ENCODE measurements at regions not wholly inside any gene's neighbourhood (a gene's known extent, or its start where the extent isn't known, plus 50 kb on each side); places are given as distances from the start of the nearest gene placed in this dataset.
A peak's percentile ranks its signal among the peaks of the same experiment; 100 is the strongest.

GRCh38 chr5:10832421-10832820, 71.4 kb upstream of the DAP start:
- in situ Hi-C loops (cut with MboI; ENCODE audit: low pct_unique_long_range_greater_than_20kb, low sequenced_read_pairs, unreplicated experiment): no loop called here

GRCh38 chr5:10831419-10831818, 70.4 kb upstream of the DAP start:
- no peak for DNase-seq (ENCODE audit: low spot score)
- no peak for TF ChIP-seq CTCF (IDR thresholded peaks at IDR 0.05; ENCODE audit: extremely low read depth, insufficient read depth, missing control alignments)
- in situ Hi-C loops (cut with MboI; ENCODE audit: low pct_unique_long_range_greater_than_20kb, low sequenced_read_pairs, unreplicated experiment): no loop called here

More at GRCh38 chr5:10832421-10832820, 71.4 kb upstream of the DAP start:
- no peak for DNase-seq (ENCODE audit: low spot score)
- no peak for TF ChIP-seq CTCF (IDR thresholded peaks at IDR 0.05; ENCODE audit: extremely low read depth, insufficient read depth, missing control alignments)

- no peak for DNase-seq (ENCODE audit: low spot score)
- no peak for TF ChIP-seq CTCF (IDR thresholded peaks at IDR 0.05; ENCODE audit: extremely low read depth, insufficient read depth, missing control alignments)
- in situ Hi-C loops (cut with MboI; ENCODE audit: low pct_unique_long_range_greater_than_20kb, low sequenced_read_pairs, unreplicated experiment): no loop called here
Observed at GRCh38 chr5:10828241-10828640, 67.2 kb upstream of the DAP start.

GRCh38 chr5:10827571-10827970, 66.5 kb upstream of the DAP start:
- DNase-seq (ENCODE audit: low spot score): no peak
- in situ Hi-C loops (cut with MboI; ENCODE audit: low pct_unique_long_range_greater_than_20kb, low sequenced_read_pairs, unreplicated experiment): no loop called here
- no peak for TF ChIP-seq CTCF (IDR thresholded peaks at IDR 0.05; ENCODE audit: extremely low read depth, insufficient read depth, missing control alignments)

GRCh38 chr5:10826971-10827370, 65.9 kb upstream of the DAP start:
- TF ChIP-seq CTCF (IDR thresholded peaks at IDR 0.05; ENCODE audit: extremely low read depth, insufficient read depth, missing control alignments): no peak
- no peak for DNase-seq (ENCODE audit: low spot score)
- in situ Hi-C loops (cut with MboI; ENCODE audit: low pct_unique_long_range_greater_than_20kb, low sequenced_read_pairs, unreplicated experiment): no loop called here

GRCh38 chr5:10825897-10826644, 65.0 kb upstream of the DAP start:
- DNase-seq (ENCODE audit: low spot score): no peak

More at GRCh38 chr5:10825897-10826644, 65.0 kb upstream of the DAP start:
- TF ChIP-seq CTCF (IDR thresholded peaks at IDR 0.05; ENCODE audit: extremely low read depth, insufficient read depth, missing control alignments): peak; percentile 28
- in situ Hi-C loops (cut with MboI; ENCODE audit: low pct_unique_long_range_greater_than_20kb, low sequenced_read_pairs, unreplicated experiment): no loop called here

Data from GM13977 (cell line).